K562 (cell line): ENCODE measurements at regions not wholly inside any gene's neighbourhood (a gene's known extent, or its start where the extent isn't known, plus 50 kb on each side); places are given as distances from the start of the nearest gene placed in this dataset.

ENCODE experiments used
- ATAC-seq: fragments of 200-7000 bp; cut with Tn5 transposase; 3 replicates; pipeline ENCODE4 v1.9.1; 2020; ENCODE audit warnings: moderate library complexity
- BruUV-seq: library from RNA; stranded (reverse); fragments of 400-500 nt; replicated peaks from 2 replicates; lab custom pipeline; 2021; lab: Mats Ljungman, UMichigan
- CTCF ChIA-PET: fragments of 300-600 bp; formaldehyde crosslinking; extraction: SDS; loops from one replicate; lab custom pipeline; 2021; ENCODE audit warnings: low intra/inter-chr PET ratio; lab: Yijun Ruan, JAX
- POLR2A ChIA-PET: fragments of 300-600, 350-650 bp; sonication (Branson Sonifier 250); formaldehyde crosslinking; extraction: SDS; loops from one replicate; lab custom pipeline; 2021; ENCODE audit warnings: antibody characterized with exemption, inconsistent platforms; lab: Yijun Ruan, JAX
- DNase-seq, 4 experiments: peaks; one replicate each; pipeline versions ENCODE4 v3.0.0 to v3.0.0-alpha.2; 2011 to 2018; ENCODE audit warnings: low spot score in 3 of 4, mixed read lengths in 3 of 4; ENCODE audit errors: extremely low read depth in 1 of 4
- FAIRE-seq: peaks from 2 replicates; lab custom pipeline; 2011; peaks lifted over from hg19 to GRCh38; lab: Jason Lieb, UNC
- H2AFZ ChIP-seq: 2 replicates; pipeline ENCODE4 v1.6.0; 2011; ENCODE audit warnings: low read depth, low read length, control low read depth, inconsistent platforms
- H3K27ac ChIP-seq: fragments of 200-600 bp; 3 replicates; pipeline ENCODE4 v1.8.0; 2011; ENCODE audit warnings: low read depth, mild to moderate bottlenecking, control low read depth, inconsistent platforms, low read length, moderate library complexity, mixed read lengths; ENCODE audit errors: extremely low read depth
- H3K27me3 ChIP-seq, 2 experiments: fragments of 300-600 bp in 1 of 2; 2 replicates in 1 of 2; 3 replicates in 1 of 2; pipeline versions ENCODE4 v1.6.0 to v1.8.0; 2011; ENCODE audit warnings: inconsistent platforms in 2 of 2, low read length in 2 of 2, mild to moderate bottlenecking in 1 of 2, mixed read lengths in 1 of 2, moderate library complexity in 1 of 2; ENCODE audit not compliant: control insufficient read depth in 2 of 2, insufficient read depth in 2 of 2
- H3K36me3 ChIP-seq: fragments of 300-600 bp; 3 replicates; pipeline ENCODE4 v1.8.0; 2011; ENCODE audit warnings: mild to moderate bottlenecking, low read length, inconsistent platforms; ENCODE audit not compliant: control insufficient read depth, insufficient read depth
- H3K4me1 ChIP-seq, 2 experiments: fragments of 200-600 bp in 1 of 2; replicated peaks in 1 of 2; 2 replicates in 1 of 2; 3 replicates in 1 of 2; pipeline versions ENCODE4 v1.5.1 to v1.8.0; 2011; ENCODE audit warnings: inconsistent platforms in 2 of 2, low read length in 2 of 2, mild to moderate bottlenecking in 1 of 2, mixed read lengths in 1 of 2, moderate library complexity in 1 of 2; ENCODE audit not compliant: control insufficient read depth in 2 of 2, insufficient read depth in 2 of 2
- H3K4me2 ChIP-seq: 2 replicates; pipeline ENCODE4 v1.6.1; 2011; ENCODE audit warnings: low read length, control low read depth, inconsistent platforms, mixed read lengths; ENCODE audit not compliant: insufficient read depth
- H3K4me3 ChIP-seq: fragments of 200-600 bp; sonication (generic), shearing (Covaris generic); 2 replicates; pipeline ENCODE4 v1.5.1; 2016; ENCODE audit warnings: control low read depth, inconsistent platforms
- H3K79me2 ChIP-seq: fragments of 200-600 bp; 3 replicates; pipeline ENCODE4 v1.8.0; 2011; ENCODE audit warnings: low read length, inconsistent platforms; ENCODE audit not compliant: control insufficient read depth, insufficient read depth
- H3K9ac ChIP-seq, 2 experiments: 2 replicates each; pipeline versions ENCODE4 v1.6.0 to v1.6.1; 2011; ENCODE audit warnings: low read depth in 2 of 2, low read length in 2 of 2, control low read depth in 1 of 2, inconsistent platforms in 1 of 2, mild to moderate bottlenecking in 1 of 2, mixed read lengths in 1 of 2; ENCODE audit not compliant: insufficient read depth in 1 of 2
- H3K9me1 ChIP-seq: one replicate; pipeline ENCODE4 v1.6.0; 2011; ENCODE audit warnings: inconsistent platforms, mild to moderate bottlenecking, low read length, moderate library complexity; ENCODE audit not compliant: control insufficient read depth, insufficient read depth
- H3K9me3 ChIP-seq: replicated peaks from 2 replicates; pipeline ENCODE4 v1.5.1; 2011; ENCODE audit warnings: low read depth, low read length, inconsistent platforms; ENCODE audit not compliant: control insufficient read depth, insufficient read depth
- H4K20me1 ChIP-seq: replicated peaks from 2 replicates; pipeline ENCODE4 v1.6.1; 2011; ENCODE audit warnings: low read length, inconsistent platforms, mixed read lengths; ENCODE audit not compliant: control insufficient read depth, insufficient read depth
- ARID1B ChIP-seq: fragments of 450-650 bp; IDR thresholded peaks from 2 replicates; pipeline ENCODE4 v1.6.1; 2016; ENCODE audit warnings: antibody characterized with exemption, mild to moderate bottlenecking, inconsistent platforms
- CHCHD3 ChIP-seq: fragments of 250-450 bp; sonication (Bioruptor Pico); IDR thresholded peaks from 2 replicates; pipeline ENCODE4 v2.1.2; 2022; ENCODE audit warnings: mild to moderate bottlenecking
- HEY1 ChIP-seq: fragments of 250-450 bp; sonication (Bioruptor Pico); IDR thresholded peaks from 2 replicates; pipeline ENCODE4 v1.5.0; 2020; ENCODE audit warnings: mild to moderate bottlenecking, moderate library complexity, borderline replicate concordance
- KLF13 ChIP-seq: fragments of 450-650 bp; IDR thresholded peaks from 2 replicates; pipeline ENCODE4 v1.6.1; 2016; ENCODE audit warnings: missing genetic modification characterization, low read depth, mild to moderate bottlenecking, missing compliant biosample characterization, moderate library complexity, borderline replicate concordance
- MBD2 ChIP-seq: sonication (generic); IDR thresholded peaks from 2 replicates; pipeline ENCODE4 v1.6.1; 2016; ENCODE audit warnings: low read depth, borderline replicate concordance
- RBM22 ChIP-seq: fragments of 200-400 bp; formaldehyde crosslinking; IDR thresholded peaks from 2 replicates; pipeline ENCODE4 v1.6.1; 2018; ENCODE audit warnings: low read length, low read depth; ENCODE audit not compliant: poor library complexity, severe bottlenecking
- RBM39 ChIP-seq: fragments of 200-400 bp; formaldehyde crosslinking; optimal IDR thresholded peaks from 2 replicates; pipeline ENCODE3; 2018; ENCODE audit warnings: low read depth, low read length
- RCOR1 ChIP-seq, 2 experiments: IDR thresholded peaks; 2 replicates each; pipeline ENCODE4 v1.6.1; 2012; ENCODE audit warnings: low read depth in 2 of 2, low read length in 2 of 2, borderline replicate concordance in 1 of 2, improper control_type of control experiment in 1 of 2
- SAP30 ChIP-seq: fragments of 200-600 bp; sonication (generic); IDR thresholded peaks from 2 replicates; pipeline ENCODE4 v1.6.1; 2012; ENCODE audit warnings: borderline replicate concordance, low read depth, mild to moderate bottlenecking, moderate library complexity, low read length, control low read depth, inconsistent platforms; ENCODE audit not compliant: insufficient read depth, poor library complexity, severe bottlenecking
- ZBTB26 ChIP-seq: fragments of 450-650 bp; formaldehyde crosslinking; IDR thresholded peaks from 2 replicates; pipeline ENCODE4 v1.4.0; 2022; ENCODE audit warnings: missing genetic modification characterization
- ZNF124 ChIP-seq: sonication (generic); formaldehyde crosslinking; IDR thresholded peaks from 2 replicates; pipeline ENCODE4 v1.8.1; 2022; ENCODE audit warnings: missing genetic modification reagents
- ZNF75A ChIP-seq: fragments of 450-650 bp; formaldehyde crosslinking; IDR thresholded peaks from 2 replicates; pipeline ENCODE4 v1.4.0; 2020; ENCODE audit warnings: mild to moderate bottlenecking
- ZNF780A ChIP-seq: fragments of 250-450 bp; sonication (Bioruptor Pico); IDR thresholded peaks from 2 replicates; pipeline ENCODE4 v1.5.0; 2021; ENCODE audit warnings: mild to moderate bottlenecking
- WGBS: fragments of 100-300 bp; shearing (Covaris generic); methylation state at CpG from one replicate; pipeline ENCODE4 v1.1.6; 2016; ENCODE audit warnings: low coverage, mixed read lengths; ENCODE audit not compliant: insufficient coverage; ENCODE audit errors: missing lambda C conversion rate; 5-methylcytosine and 5-hydroxymethylcytosine counted together
- in situ Hi-C: fragments of 300-500 bp; cut with MboI; formaldehyde crosslinking; loops from 4 replicates; pipeline ENCODE4 v1.15.0; 2018; ENCODE audit warnings: inconsistent platforms, mixed read lengths
- intact Hi-C: fragments of 100-400 bp; cut with micrococcal nuclease; formaldehyde crosslinking; loops from 2 replicates; pipeline ENCODE4 v1.14.2; 2022
- TF ChIP-seq, protein P1 (sequence below): fragments of 250-450 bp; sonication (Bioruptor Pico); IDR thresholded peaks from 2 replicates; pipeline ENCODE4 v1.8.0; 2021; ENCODE audit warnings: moderate library complexity, mild to moderate bottlenecking, inconsistent platforms

GRCh38 chr7:52254396-52255010 is 780.9 kb upstream of the POM121L12 start:
- Histone ChIP-seq H3K4me3 (no peak overlapping the region), H3K27me3 (no peaks in the 10 kb centered on the region), H2AFZ (no peak overlapping the region), H3K27ac (no peak overlapping the region), H3K9ac (no peak overlapping the region), H4K20me1 (no peaks in the 10 kb centered on the region), H3K4me2 (no peak overlapping the region), H3K4me1 (no peaks in the 10 kb centered on the region), H3K79me2 (no peaks in the 10 kb centered on the region), H3K36me3 (no peaks in the 10 kb centered on the region)
- ChIA-PET CTCF (no interaction called here), POLR2A (no interaction called here)
- intact Hi-C loops (no loop called here), in situ Hi-C loops (no loop called here)
- ATAC-seq (no peak), FAIRE-seq (no peak), DNase-seq (no peak)
- TF ChIP-seq ARID1B (no peak), ZNF75A (no peak), CHCHD3 (no peak), HEY1 (CRISPR knock-in tag) (no peak), RCOR1 (IDR thresholded peaks at IDR 0.05; ENCODE audit: borderline replicate concordance in 1 of 2, low read depth in 2 of 2, low read length in 2 of 2) (no peak), ZBTB26 (CRISPR knock-in tag) (no peak), SAP30 (no peak), KLF13 (no peak), MBD2 (no peak), ZNF124 (CRISPR knock-in tag) (no peak), RBM22 (no peak), RBM39 (no peak), ZNF780A (no peak)
- TF ChIP-seq, protein P1, sequence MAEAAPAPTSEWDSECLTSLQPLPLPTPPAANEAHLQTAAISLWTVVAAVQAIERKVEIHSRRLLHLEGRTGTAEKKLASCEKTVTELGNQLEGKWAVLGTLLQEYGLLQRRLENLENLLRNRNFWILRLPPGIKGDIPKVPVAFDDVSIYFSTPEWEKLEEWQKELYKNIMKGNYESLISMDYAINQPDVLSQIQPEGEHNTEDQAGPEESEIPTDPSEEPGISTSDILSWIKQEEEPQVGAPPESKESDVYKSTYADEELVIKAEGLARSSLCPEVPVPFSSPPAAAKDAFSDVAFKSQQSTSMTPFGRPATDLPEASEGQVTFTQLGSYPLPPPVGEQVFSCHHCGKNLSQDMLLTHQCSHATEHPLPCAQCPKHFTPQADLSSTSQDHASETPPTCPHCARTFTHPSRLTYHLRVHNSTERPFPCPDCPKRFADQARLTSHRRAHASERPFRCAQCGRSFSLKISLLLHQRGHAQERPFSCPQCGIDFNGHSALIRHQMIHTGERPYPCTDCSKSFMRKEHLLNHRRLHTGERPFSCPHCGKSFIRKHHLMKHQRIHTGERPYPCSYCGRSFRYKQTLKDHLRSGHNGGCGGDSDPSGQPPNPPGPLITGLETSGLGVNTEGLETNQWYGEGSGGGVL (CRISPR knock-in tag) = no peak
- TF ChIP-seq, all 486 proteins: peak for 0
- Histone ChIP-seq H3K9me1 (no peaks in the 10 kb centered on the region), H3K9me3 (no peaks in the 10 kb centered on the region; the same call in 1 of the 2 replicates)
- 0% methylated on average over 4 of the region's 4 CpGs for WGBS
- BruUV-seq = no TSS peak
